SK-N-SH (cell line): ENCODE measurements at regions not wholly inside any gene's neighbourhood (a gene's known extent, or its start where the extent isn't known, plus 50 kb on each side); places are given as distances from the start of the nearest gene placed in this dataset.

Experiments used
- CTCF ChIA-PET: fragments of 300-600, 350-600 bp; formaldehyde crosslinking; extraction: SDS; loops from one replicate; lab custom pipeline; 2021; lab: Yijun Ruan, JAX
- POLR2A ChIA-PET: fragments of 350-600 bp; sonication (Branson Sonifier 250); formaldehyde crosslinking; extraction: SDS; loops from one replicate; lab custom pipeline; 2020; ENCODE audit warnings: antibody characterized with exemption, inconsistent platforms; lab: Yijun Ruan, JAX
- DNase-seq: peaks from one replicate; pipeline ENCODE4 v3.0.0; 2012
- H2AFZ ChIP-seq: fragments of 200-600 bp; sonication (generic); 2 replicates; pipeline ENCODE4 v1.8.1; 2016; ENCODE audit warnings: antibody characterized with exemption, mild to moderate bottlenecking, low read depth
- H3F3A ChIP-seq: fragments of 200-600 bp; sonication (generic); replicated peaks from 2 replicates; pipeline ENCODE3; 2016; ENCODE audit warnings: antibody characterized with exemption, mild to moderate bottlenecking; ENCODE audit not compliant: insufficient read depth
- H3K27ac ChIP-seq, 2 experiments: fragments of 200-500 bp in 1 of 2; fragments of 200-600 bp in 1 of 2; sonication (Bioruptor generic) in 1 of 2; sonication (generic), shearing (Covaris generic) in 1 of 2; 2 replicates each; pipeline versions ENCODE4 v1.5.1 to v1.6.1; 2014 to 2016; ENCODE audit warnings: low read depth in 2 of 2, inconsistent platforms in 1 of 2, low read length in 1 of 2, mild to moderate bottlenecking in 1 of 2, mixed read lengths in 1 of 2
- H3K27me3 ChIP-seq: fragments of 200-600 bp; sonication (generic), shearing (Covaris generic); 2 replicates; pipeline ENCODE4 v1.6.1; 2016; ENCODE audit warnings: mixed run types; ENCODE audit not compliant: insufficient read depth
- H3K36me3 ChIP-seq, 2 experiments: fragments of 200-500 bp in 1 of 2; fragments of 200-600 bp in 1 of 2; sonication (Bioruptor generic) in 1 of 2; sonication (generic) in 1 of 2; replicated peaks in 1 of 2; 2 replicates each; pipeline versions ENCODE3 to v1.5.1; 2014 to 2016; ENCODE audit warnings: low read length in 1 of 2, mild to moderate bottlenecking in 1 of 2; ENCODE audit not compliant: insufficient read depth in 2 of 2, control insufficient read depth in 1 of 2
- H3K4me1 ChIP-seq, 2 experiments: fragments of 200-500 bp in 1 of 2; fragments of 200-600 bp in 1 of 2; sonication (Bioruptor generic) in 1 of 2; sonication (generic), shearing (Covaris generic) in 1 of 2; 2 replicates each; pipeline versions ENCODE4 v1.5.1 to v1.6.1; 2014 to 2016; ENCODE audit warnings: low read depth in 1 of 2, low read length in 1 of 2, mixed run types in 1 of 2; ENCODE audit not compliant: insufficient read depth in 2 of 2, control insufficient read depth in 1 of 2
- H3K4me2 ChIP-seq: fragments of 200-600 bp; sonication (generic), shearing (Covaris generic); 2 replicates; pipeline ENCODE4 v1.6.1; 2017; ENCODE audit warnings: mixed run types
- H3K4me3 ChIP-seq, 2 experiments: fragments of 200-500 bp in 1 of 2; fragments of 200-600 bp in 1 of 2; sonication (Bioruptor generic) in 1 of 2; sonication (generic), shearing (Covaris generic) in 1 of 2; 2 replicates each; pipeline versions ENCODE4 v1.5.1 to v1.8.1; 2014 to 2016; ENCODE audit warnings: low read depth in 2 of 2, inconsistent platforms in 1 of 2, low read length in 1 of 2, mild to moderate bottlenecking in 1 of 2, mixed read lengths in 1 of 2, moderate library complexity in 1 of 2
- H3K79me2 ChIP-seq: fragments of 200-600 bp; sonication (generic); 2 replicates; pipeline ENCODE4 v1.8.1; 2017; ENCODE audit warnings: mild to moderate bottlenecking; ENCODE audit not compliant: insufficient read depth
- H3K9ac ChIP-seq: fragments of 200-600 bp; sonication (generic); 2 replicates; pipeline ENCODE4 v1.6.1; 2017; ENCODE audit warnings: mixed run types
- H3K9me2 ChIP-seq: fragments of 200-600 bp; sonication (generic); 2 replicates; pipeline ENCODE4 v1.6.1; 2017; ENCODE audit warnings: mixed run types
- H3K9me3 ChIP-seq: fragments of 200-600 bp; sonication (generic); 2 replicates; pipeline ENCODE4 v1.6.1; 2017; ENCODE audit warnings: mixed run types, mild to moderate bottlenecking, moderate library complexity
- H4K20me1 ChIP-seq: fragments of 200-600 bp; sonication (generic); 2 replicates; pipeline ENCODE4 v1.6.1; 2017; ENCODE audit warnings: mild to moderate bottlenecking, mixed run types; ENCODE audit not compliant: insufficient read depth
- ELF1 ChIP-seq: IDR thresholded peaks from 2 replicates; pipeline ENCODE4 v1.4.0; 2012
- FOXM1 ChIP-seq: IDR thresholded peaks from 2 replicates; pipeline ENCODE4 v1.4.0; 2012; ENCODE audit warnings: low read depth, mild to moderate bottlenecking
- GABPA ChIP-seq: IDR thresholded peaks from 2 replicates; pipeline ENCODE4 v1.4.0; 2012; ENCODE audit warnings: low read depth, mild to moderate bottlenecking
- GATA2 ChIP-seq: sonication (generic); formaldehyde crosslinking; IDR thresholded peaks from 2 replicates; pipeline ENCODE4 v1.5.0; 2020; ENCODE audit warnings: mild to moderate bottlenecking, missing genetic modification reagents
- JUND ChIP-seq: IDR thresholded peaks from 2 replicates; pipeline ENCODE4 v1.4.0; 2012
- NFIC ChIP-seq: IDR thresholded peaks from 2 replicates; pipeline ENCODE4 v1.4.0; 2012; ENCODE audit warnings: borderline replicate concordance
- NRF1 ChIP-seq: IDR thresholded peaks from 2 replicates; pipeline ENCODE4 v1.6.1; 2012; ENCODE audit warnings: low read depth, mild to moderate bottlenecking, low read length
- RAD21 ChIP-seq: IDR thresholded peaks from 2 replicates; pipeline ENCODE4 v1.6.1; 2012; ENCODE audit warnings: mild to moderate bottlenecking, low read length
- RFX5 ChIP-seq: IDR thresholded peaks from 2 replicates; pipeline ENCODE4 v1.6.1; 2012; ENCODE audit warnings: mild to moderate bottlenecking, improper control_type of control experiment, low read length
- RXRA ChIP-seq: IDR thresholded peaks from 2 replicates; pipeline ENCODE4 v1.4.0; 2012; ENCODE audit warnings: low read depth, mild to moderate bottlenecking, borderline replicate concordance
- SMC3 ChIP-seq: IDR thresholded peaks from 2 replicates; pipeline ENCODE4 v1.6.1; 2012; ENCODE audit warnings: low read depth, low read length, improper control_type of control experiment
- TAF1 ChIP-seq: IDR thresholded peaks from 2 replicates; pipeline ENCODE4 v1.6.1; 2012; ENCODE audit warnings: low read depth, mild to moderate bottlenecking, low read length, moderate library complexity, borderline replicate concordance
- YY1 ChIP-seq: IDR thresholded peaks from 2 replicates; pipeline ENCODE4 v1.4.0; 2012; ENCODE audit warnings: low read depth, mild to moderate bottlenecking
- WGBS: methylation state at CpG from one replicate; pipeline ENCODE4 v1.1.6; 2017; ENCODE audit warnings: low lambda C conversion rate; 5-methylcytosine and 5-hydroxymethylcytosine counted together
- TF ChIP-seq, protein P1 (sequence below): fragments of 150-350 bp; IDR thresholded peaks from 2 replicates; pipeline ENCODE4 v1.6.1; 2017; ENCODE audit warnings: antibody characterized with exemption, low read length, low read depth, borderline replicate concordance
- TF ChIP-seq, protein P2 (sequence below): IDR thresholded peaks from 2 replicates; pipeline ENCODE4 v1.4.0; 2012; ENCODE audit warnings: low read depth, borderline replicate concordance
- TF ChIP-seq, protein P3 (sequence below): IDR thresholded peaks from 2 replicates; pipeline ENCODE4 v1.6.1; 2012; ENCODE audit warnings: mild to moderate bottlenecking, low read depth, low read length, moderate library complexity

DNA sequence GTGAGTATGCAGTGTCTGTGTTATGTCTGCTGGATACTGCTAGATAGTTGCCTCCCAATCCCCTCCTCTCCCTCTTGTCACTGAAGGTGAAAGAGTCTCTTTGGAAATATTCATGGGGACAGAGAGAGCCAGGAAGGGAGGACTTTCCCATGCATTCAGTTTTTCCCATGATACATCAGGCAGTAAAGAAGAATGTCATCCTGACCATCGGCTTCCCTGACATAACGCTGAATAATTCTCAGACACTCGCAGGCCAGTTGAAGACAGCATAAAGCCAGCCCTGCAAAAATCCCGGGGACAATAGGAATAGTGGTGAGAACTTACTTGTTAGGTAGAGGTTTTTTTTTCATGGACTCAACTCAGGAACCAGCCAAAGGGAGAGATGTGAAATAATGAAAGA is 58.1 kb downstream of the KLF4 start:
- H3K79me2 ChIP-seq, result no peaks in the 10 kb centered on the region
- no peaks in the 10 kb centered on the region for H3K4me1 ChIP-seq
- DNase-seq, result no peak
- no peak overlapping the region for H3K9ac ChIP-seq
- no peak for TF ChIP-seq ELF1
- no peak for TF ChIP-seq TAF1
- TF ChIP-seq FOXM1, result no peak
- TF ChIP-seq, protein P1, sequence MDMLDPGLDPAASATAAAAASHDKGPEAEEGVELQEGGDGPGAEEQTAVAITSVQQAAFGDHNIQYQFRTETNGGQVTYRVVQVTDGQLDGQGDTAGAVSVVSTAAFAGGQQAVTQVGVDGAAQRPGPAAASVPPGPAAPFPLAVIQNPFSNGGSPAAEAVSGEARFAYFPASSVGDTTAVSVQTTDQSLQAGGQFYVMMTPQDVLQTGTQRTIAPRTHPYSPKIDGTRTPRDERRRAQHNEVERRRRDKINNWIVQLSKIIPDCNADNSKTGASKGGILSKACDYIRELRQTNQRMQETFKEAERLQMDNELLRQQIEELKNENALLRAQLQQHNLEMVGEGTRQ, result no peak
- TF ChIP-seq YY1, result no peak
- no peak for TF ChIP-seq RAD21
- TF ChIP-seq GATA2, result no peak
- TF ChIP-seq RXRA, result no peak
- TF ChIP-seq, protein P2, sequence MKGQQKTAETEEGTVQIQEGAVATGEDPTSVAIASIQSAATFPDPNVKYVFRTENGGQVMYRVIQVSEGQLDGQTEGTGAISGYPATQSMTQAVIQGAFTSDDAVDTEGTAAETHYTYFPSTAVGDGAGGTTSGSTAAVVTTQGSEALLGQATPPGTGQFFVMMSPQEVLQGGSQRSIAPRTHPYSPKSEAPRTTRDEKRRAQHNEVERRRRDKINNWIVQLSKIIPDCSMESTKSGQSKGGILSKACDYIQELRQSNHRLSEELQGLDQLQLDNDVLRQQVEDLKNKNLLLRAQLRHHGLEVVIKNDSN, result no peak
- TF ChIP-seq SMC3, result no peak
- TF ChIP-seq NRF1, result no peak
- no peak for TF ChIP-seq GABPA
- TF ChIP-seq RFX5, result no peak
- TF ChIP-seq, protein P3, sequence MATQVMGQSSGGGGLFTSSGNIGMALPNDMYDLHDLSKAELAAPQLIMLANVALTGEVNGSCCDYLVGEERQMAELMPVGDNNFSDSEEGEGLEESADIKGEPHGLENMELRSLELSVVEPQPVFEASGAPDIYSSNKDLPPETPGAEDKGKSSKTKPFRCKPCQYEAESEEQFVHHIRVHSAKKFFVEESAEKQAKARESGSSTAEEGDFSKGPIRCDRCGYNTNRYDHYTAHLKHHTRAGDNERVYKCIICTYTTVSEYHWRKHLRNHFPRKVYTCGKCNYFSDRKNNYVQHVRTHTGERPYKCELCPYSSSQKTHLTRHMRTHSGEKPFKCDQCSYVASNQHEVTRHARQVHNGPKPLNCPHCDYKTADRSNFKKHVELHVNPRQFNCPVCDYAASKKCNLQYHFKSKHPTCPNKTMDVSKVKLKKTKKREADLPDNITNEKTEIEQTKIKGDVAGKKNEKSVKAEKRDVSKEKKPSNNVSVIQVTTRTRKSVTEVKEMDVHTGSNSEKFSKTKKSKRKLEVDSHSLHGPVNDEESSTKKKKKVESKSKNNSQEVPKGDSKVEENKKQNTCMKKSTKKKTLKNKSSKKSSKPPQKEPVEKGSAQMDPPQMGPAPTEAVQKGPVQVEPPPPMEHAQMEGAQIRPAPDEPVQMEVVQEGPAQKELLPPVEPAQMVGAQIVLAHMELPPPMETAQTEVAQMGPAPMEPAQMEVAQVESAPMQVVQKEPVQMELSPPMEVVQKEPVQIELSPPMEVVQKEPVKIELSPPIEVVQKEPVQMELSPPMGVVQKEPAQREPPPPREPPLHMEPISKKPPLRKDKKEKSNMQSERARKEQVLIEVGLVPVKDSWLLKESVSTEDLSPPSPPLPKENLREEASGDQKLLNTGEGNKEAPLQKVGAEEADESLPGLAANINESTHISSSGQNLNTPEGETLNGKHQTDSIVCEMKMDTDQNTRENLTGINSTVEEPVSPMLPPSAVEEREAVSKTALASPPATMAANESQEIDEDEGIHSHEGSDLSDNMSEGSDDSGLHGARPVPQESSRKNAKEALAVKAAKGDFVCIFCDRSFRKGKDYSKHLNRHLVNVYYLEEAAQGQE, result no peak
- TF ChIP-seq NFIC, result no peak
- no peak for TF ChIP-seq JUND
- CTCF ChIA-PET, result no interaction called here
- H4K20me1 ChIP-seq, result no peaks in the 10 kb centered on the region
- peaks cover 8% of the 10 kb centered on the region; the same call in 1 of the 2 replicates for H3K27me3 ChIP-seq
- H2AFZ ChIP-seq, result no peak overlapping the region
- POLR2A ChIA-PET, result no interaction called here
- H3K4me3 ChIP-seq, result no peak overlapping the region
- 40% methylated on average over 4 of the region's 4 CpGs for WGBS
- H3F3A ChIP-seq, result no peaks in the 10 kb centered on the region
- H3K9me2 ChIP-seq, result no peaks in the 10 kb centered on the region
- no peaks in the 10 kb centered on the region for H3K36me3 ChIP-seq
- H3K9me3 ChIP-seq, result no peaks in the 10 kb centered on the region
- no peak overlapping the region for H3K27ac ChIP-seq
- no peak overlapping the region for H3K4me2 ChIP-seq
